Thyroid gland (tissue), 4 donors: ENCODE measurements at regions not wholly inside any gene's neighbourhood (a gene's known extent, or its start where the extent isn't known, plus 50 kb on each side); places are given as distances from the start of the nearest gene placed in this dataset.

ENCODE experiments used
- CTCF ChIP-seq, 6 experiments: fragments of 200-600 bp in 3 of 6; fragments of 450-650 bp in 3 of 6; sonication (generic) in 3 of 6; IDR thresholded peaks; one replicate each; pipeline ENCODE4 v1.5.1; 2016 to 2019; ENCODE audit warnings: antibody characterized with exemption in 6 of 6, mild to moderate bottlenecking in 2 of 6, inconsistent platforms in 1 of 6, moderate library complexity in 1 of 6
- POLR2A ChIP-seq, 2 donors: fragments of 450-650 bp; IDR thresholded peaks; one replicate each; pipeline ENCODE4 v1.6.1; 2017; ENCODE audit warnings: antibody characterized with exemption in 2 of 2, mild to moderate bottlenecking in 2 of 2, moderate library complexity in 1 of 2

- TF ChIP-seq CTCF (IDR thresholded peaks at IDR 0.05), result no peak
- TF ChIP-seq POLR2A (IDR thresholded peaks at IDR 0.05), result no peak
These were observed 163.5 kb downstream of the COPRS start for GRCh38 chr17:31695456-31696090.
